ENCODE measurements at regions not wholly inside any gene's neighbourhood (a gene's known extent, or its start where the extent isn't known, plus 50 kb on each side); places are given as distances from the start of the nearest gene placed in this dataset.

GRCh38 chr5:35362772-35363171 lies 132.5 kb upstream of the PRLR start:
- Histone ChIP-seq H3K36me3 (ENCODE audit: control insufficient read depth, insufficient read depth, low read length) (no peaks in the 10 kb centered on the region), H3K79me2 (ENCODE audit: control insufficient read depth, insufficient read depth, low read length) (no peaks in the 10 kb centered on the region), H3K9me3 (replicated peaks; ENCODE audit: control insufficient read depth, insufficient read depth, low read depth, low read length) (no peaks in the 10 kb centered on the region; the same call in none of the 2 replicates), H3K9me1 (ENCODE audit: control insufficient read depth, insufficient read depth, low read length) (no peaks in the 10 kb centered on the region), H3K9ac (ENCODE audit: insufficient read depth in 1 of 2, low read depth in 2 of 2, low read length in 2 of 2) (no peak overlapping the region), H3K4me3 (no peak overlapping the region), H4K20me1 (replicated peaks; ENCODE audit: control insufficient read depth, insufficient read depth, low read length) (no peaks in the 10 kb centered on the region), H2AFZ (ENCODE audit: low read depth, low read length) (no peak overlapping the region), H3K27me3 (ENCODE audit: control insufficient read depth in 2 of 2, insufficient read depth in 2 of 2, low read length in 2 of 2) (no peaks in the 10 kb centered on the region), H3K4me2 (ENCODE audit: insufficient read depth, low read length) (no peak overlapping the region), H3K4me1 (replicated peaks in 1 of 2; ENCODE audit: control insufficient read depth in 2 of 2, insufficient read depth in 2 of 2, low read length in 2 of 2) (no peaks in the 10 kb centered on the region), H3K27ac (ENCODE audit: extremely low read depth, low read depth, low read length) (no peak overlapping the region)
- CTCF ChIA-PET (ENCODE audit: low intra/inter-chr PET ratio) = no interaction called here
- DNase-seq (ENCODE audit: extremely low read depth in 1 of 4, low spot score in 3 of 4) (no peak), ATAC-seq (no peak), FAIRE-seq (no peak)
- WGBS (ENCODE audit: insufficient coverage, low coverage, missing lambda C conversion rate) = 0% methylated on average over 2 of the region's 2 CpGs
- BruUV-seq (replicated peaks) = no TSS peak
- POLR2A ChIA-PET = no interaction called here
- in situ Hi-C loops (cut with MboI) (no loop called here), intact Hi-C loops (cut with micrococcal nuclease) (no loop called here)
- TF ChIP-seq NR2F6 (CRISPR knock-in tag; IDR thresholded peaks at IDR 0.05) (no peak), TFE3 (CRISPR knock-in tag; IDR thresholded peaks at IDR 0.05) (peak; percentile 73)

- ChIA-PET POLR2A (no interaction called here), CTCF (ENCODE audit: low intra/inter-chr PET ratio) (no interaction called here)
- Histone ChIP-seq H3K27ac (ENCODE audit: extremely low read depth, low read depth, low read length) (no peak overlapping the region), H3K9me1 (ENCODE audit: control insufficient read depth, insufficient read depth, low read length) (no peaks in the 10 kb centered on the region), H3K36me3 (ENCODE audit: control insufficient read depth, insufficient read depth, low read length) (no peaks in the 10 kb centered on the region), H3K4me1 (replicated peaks in 1 of 2; ENCODE audit: control insufficient read depth in 2 of 2, insufficient read depth in 2 of 2, low read length in 2 of 2) (no peaks in the 10 kb centered on the region), H3K4me3 (no peak overlapping the region), H3K27me3 (ENCODE audit: control insufficient read depth in 2 of 2, insufficient read depth in 2 of 2, low read length in 2 of 2) (no peaks in the 10 kb centered on the region), H3K4me2 (ENCODE audit: insufficient read depth, low read length) (no peak overlapping the region), H2AFZ (ENCODE audit: low read depth, low read length) (no peak overlapping the region), H3K79me2 (ENCODE audit: control insufficient read depth, insufficient read depth, low read length) (no peaks in the 10 kb centered on the region), H4K20me1 (replicated peaks; ENCODE audit: control insufficient read depth, insufficient read depth, low read length) (no peaks in the 10 kb centered on the region), H3K9me3 (replicated peaks; ENCODE audit: control insufficient read depth, insufficient read depth, low read depth, low read length) (no peaks in the 10 kb centered on the region; the same call in none of the 2 replicates), H3K9ac (ENCODE audit: insufficient read depth in 1 of 2, low read depth in 2 of 2, low read length in 2 of 2) (no peak overlapping the region)
- FAIRE-seq = no peak
- intact Hi-C loops (cut with micrococcal nuclease) = no loop called here
- 2% methylated on average over 3 of the region's 3 CpGs for WGBS (ENCODE audit: insufficient coverage, low coverage, missing lambda C conversion rate)
- DNase-seq (ENCODE audit: extremely low read depth in 1 of 4, low spot score in 3 of 4) = no peak
- no peak for TF ChIP-seq SMAD1 (IDR thresholded peaks at IDR 0.05; ENCODE audit: low read depth, low read length, partially characterized antibody)
- in situ Hi-C loops (cut with MboI) = no loop called here
- ATAC-seq = no peak
- no TSS peak for BruUV-seq (replicated peaks)
Measured at GRCh38 chr5:35360671-35361070, 130.4 kb upstream of the PRLR start.
